Caco-2 (cell line): ENCODE measurements at regions not wholly inside any gene's neighbourhood (a gene's known extent, or its start where the extent isn't known, plus 50 kb on each side); places are given as distances from the start of the nearest gene placed in this dataset.

ENCODE experiments used
- BruUV-seq: library from RNA; stranded (reverse); fragments of 400-500 nt; replicated peaks from 2 replicates; lab custom pipeline; 2021; lab: Mats Ljungman, UMichigan
- CTCF ChIA-PET: fragments of 300-600 bp; sonication (Branson Sonifier 250); formaldehyde crosslinking; loops from one replicate; lab custom pipeline; 2022; ENCODE audit warnings: antibody characterized with exemption; lab: Charles Lee
- POLR2A ChIA-PET: fragments of 300-600 bp; sonication (Branson Sonifier 250); formaldehyde crosslinking; loops from one replicate; lab custom pipeline; 2022; ENCODE audit warnings: antibody characterized with exemption; lab: Charles Lee
- DNase-seq, 2 experiments: peaks; one replicate each; pipeline versions ENCODE4 v3.0.0 to v3.0.0-alpha.2; 2020 to 2022
- H3K27me3 ChIP-seq: replicated peaks from 2 replicates; pipeline ENCODE4 v1.6.0; 2011; ENCODE audit warnings: low read length; ENCODE audit not compliant: control insufficient read depth, insufficient read depth
- H3K36me3 ChIP-seq: 2 replicates; pipeline ENCODE4 v1.5.1; 2011; ENCODE audit warnings: low read length; ENCODE audit not compliant: control insufficient read depth, insufficient read depth
- H3K4me1 ChIP-seq: fragments of 250-450 bp; sonication (Bioruptor Pico); 2 replicates; pipeline ENCODE4 v1.5.1; 2020; ENCODE audit warnings: mild to moderate bottlenecking
- H3K4me3 ChIP-seq: 2 replicates; pipeline ENCODE4 v1.5.1; 2011; ENCODE audit warnings: low read depth, mild to moderate bottlenecking, control low read depth, low read length
- H3K9me3 ChIP-seq: fragments of 250-450 bp; sonication (Bioruptor Pico); 2 replicates; pipeline ENCODE4 v1.5.1; 2020; ENCODE audit warnings: mild to moderate bottlenecking, moderate library complexity
- H3K27ac Mint-ChIP-seq: one replicate; pipeline ENCODE4 v1.8.0; 2022; ENCODE audit warnings: mixed read lengths; ENCODE audit not compliant: unreplicated experiment
- H3K27me3 Mint-ChIP-seq: one replicate; pipeline ENCODE4 v1.8.0; 2022; ENCODE audit warnings: mixed read lengths; ENCODE audit not compliant: insufficient read depth, unreplicated experiment
- H3K36me3 Mint-ChIP-seq: one replicate; pipeline ENCODE4 v1.8.0; 2022; ENCODE audit warnings: mild to moderate bottlenecking, mixed read lengths; ENCODE audit not compliant: insufficient read depth, unreplicated experiment
- H3K4me1 Mint-ChIP-seq: one replicate; pipeline ENCODE4 v1.8.0; 2022; ENCODE audit warnings: low read depth, mixed read lengths; ENCODE audit not compliant: unreplicated experiment
- H3K4me3 Mint-ChIP-seq: one replicate; pipeline ENCODE4 v1.8.0; 2022; ENCODE audit warnings: mild to moderate bottlenecking, moderate library complexity, mixed read lengths; ENCODE audit not compliant: unreplicated experiment
- H3K9me3 Mint-ChIP-seq: one replicate; pipeline ENCODE4 v1.8.0; 2022; ENCODE audit warnings: mixed read lengths; ENCODE audit not compliant: unreplicated experiment
- intact Hi-C: fragments of 100-400 bp; cut with micrococcal nuclease; formaldehyde crosslinking; loops from one replicate; pipeline ENCODE4 v1.10.0; 2022; ENCODE audit not compliant: unreplicated experiment
- TF ChIP-seq, protein P1 (sequence below), 2 experiments: fragments of 200-600 bp in 1 of 2; IDR thresholded peaks; 1 replicate in 1 of 2; 2 replicates in 1 of 2; pipeline versions ENCODE4 v1.5.1 to v1.8.0; 2011 to 2022; ENCODE audit warnings: antibody characterized with exemption in 1 of 2, control low read depth in 1 of 2, inconsistent platforms in 1 of 2, low read depth in 1 of 2, low read length in 1 of 2, mild to moderate bottlenecking in 1 of 2, moderate library complexity in 1 of 2; ENCODE audit not compliant: insufficient read depth in 1 of 2, severe bottlenecking in 1 of 2, unreplicated experiment in 1 of 2

GRCh38 chr20:11778206-11778570 lies 139.5 kb upstream of the BTBD3 start:
- BruUV-seq = no TSS peak
- Histone ChIP-seq H3K4me3 (no peak overlapping the region), H3K9me3 (no peaks in the 10 kb centered on the region; the same call in 1 of the 2 replicates), H3K36me3 (no peaks in the 10 kb centered on the region), H3K4me1 (no peaks in the 10 kb centered on the region), H3K27me3 (no peaks in the 10 kb centered on the region)
- Mint-ChIP-seq H3K9me3 (no peaks in the 10 kb centered on the region), H3K4me1 (no peaks in the 10 kb centered on the region), H3K27ac (no peak overlapping the region), H3K27me3 (no peaks in the 10 kb centered on the region), H3K4me3 (no peak overlapping the region), H3K36me3 (no peaks in the 10 kb centered on the region)
- DNase-seq = no peak
- POLR2A ChIA-PET = no interaction called here
- intact Hi-C loops = no loop called here
- TF ChIP-seq, protein P1, sequence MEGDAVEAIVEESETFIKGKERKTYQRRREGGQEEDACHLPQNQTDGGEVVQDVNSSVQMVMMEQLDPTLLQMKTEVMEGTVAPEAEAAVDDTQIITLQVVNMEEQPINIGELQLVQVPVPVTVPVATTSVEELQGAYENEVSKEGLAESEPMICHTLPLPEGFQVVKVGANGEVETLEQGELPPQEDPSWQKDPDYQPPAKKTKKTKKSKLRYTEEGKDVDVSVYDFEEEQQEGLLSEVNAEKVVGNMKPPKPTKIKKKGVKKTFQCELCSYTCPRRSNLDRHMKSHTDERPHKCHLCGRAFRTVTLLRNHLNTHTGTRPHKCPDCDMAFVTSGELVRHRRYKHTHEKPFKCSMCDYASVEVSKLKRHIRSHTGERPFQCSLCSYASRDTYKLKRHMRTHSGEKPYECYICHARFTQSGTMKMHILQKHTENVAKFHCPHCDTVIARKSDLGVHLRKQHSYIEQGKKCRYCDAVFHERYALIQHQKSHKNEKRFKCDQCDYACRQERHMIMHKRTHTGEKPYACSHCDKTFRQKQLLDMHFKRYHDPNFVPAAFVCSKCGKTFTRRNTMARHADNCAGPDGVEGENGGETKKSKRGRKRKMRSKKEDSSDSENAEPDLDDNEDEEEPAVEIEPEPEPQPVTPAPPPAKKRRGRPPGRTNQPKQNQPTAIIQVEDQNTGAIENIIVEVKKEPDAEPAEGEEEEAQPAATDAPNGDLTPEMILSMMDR (IDR thresholded peaks at IDR 0.05; ENCODE audit: insufficient read depth in 1 of 2, low read depth in 1 of 2, low read length in 1 of 2, severe bottlenecking in 1 of 2, unreplicated experiment in 1 of 2) = no peak
- CTCF ChIA-PET = no interaction called here

DNA sequence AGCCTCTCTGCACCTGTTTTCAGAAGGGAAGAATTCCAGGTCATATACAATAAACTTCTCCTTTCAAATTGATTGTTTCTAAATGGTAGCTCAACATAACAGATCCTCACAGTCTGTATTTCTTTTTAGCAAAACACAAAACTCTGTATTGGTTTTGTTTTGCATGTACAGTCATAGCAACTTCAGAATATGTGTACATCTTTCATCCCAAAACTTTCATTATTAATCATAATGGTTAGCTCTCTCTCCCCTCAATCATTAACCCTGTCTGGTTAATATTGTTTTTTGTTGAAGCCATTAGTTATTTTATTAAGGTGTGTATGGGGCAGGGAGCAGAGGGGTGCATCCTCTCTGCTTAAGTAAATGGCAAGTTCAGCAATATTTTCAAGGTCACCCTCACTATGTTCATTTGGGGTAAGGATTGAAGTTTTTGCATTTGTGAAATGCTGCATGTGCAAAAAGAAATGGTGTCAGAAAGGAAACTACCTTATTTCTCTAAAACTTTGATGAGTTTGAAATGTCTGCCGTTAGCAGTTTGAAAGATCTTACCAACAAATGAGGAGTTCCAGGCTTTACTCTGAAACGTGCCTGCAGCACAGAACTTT lies 136.8 kb upstream of the BTBD3 start:
- Histone ChIP-seq H3K9me3 (no peaks in the 10 kb centered on the region), H3K4me3 (no peak overlapping the region), H3K27me3 (no peaks in the 10 kb centered on the region), H3K4me1 (no peaks in the 10 kb centered on the region), H3K36me3 (no peaks in the 10 kb centered on the region)
- H3K4me3 Mint-ChIP-seq = no peak overlapping the region
- H3K27ac Mint-ChIP-seq = no peak overlapping the region
- BruUV-seq = no TSS peak
- no peaks in the 10 kb centered on the region for H3K9me3 Mint-ChIP-seq
- ChIA-PET CTCF (no interaction called here), POLR2A (no interaction called here)
- no peak for DNase-seq
- no peaks in the 10 kb centered on the region for H3K27me3 Mint-ChIP-seq
- TF ChIP-seq, protein P1 (IDR thresholded peaks at IDR 0.05; ENCODE audit: insufficient read depth in 1 of 2, low read depth in 1 of 2, low read length in 1 of 2, severe bottlenecking in 1 of 2, unreplicated experiment in 1 of 2) = no peak
- H3K4me1 Mint-ChIP-seq = no peaks in the 10 kb centered on the region
- no peaks in the 10 kb centered on the region for H3K36me3 Mint-ChIP-seq
- intact Hi-C loops = no loop called here

- ChIA-PET POLR2A (no interaction called here), CTCF (no interaction called here)
- H3K27ac Mint-ChIP-seq = no peak overlapping the region
- H3K4me1 Mint-ChIP-seq = no peaks in the 10 kb centered on the region
- Histone ChIP-seq H3K9me3 (no peaks in the 10 kb centered on the region), H3K27me3 (no peaks in the 10 kb centered on the region), H3K4me3 (no peak overlapping the region), H3K4me1 (no peaks in the 10 kb centered on the region), H3K36me3 (no peaks in the 10 kb centered on the region)
- H3K4me3 Mint-ChIP-seq = no peak overlapping the region
- TF ChIP-seq, protein P1 (IDR thresholded peaks at IDR 0.05; ENCODE audit: insufficient read depth in 1 of 2, low read depth in 1 of 2, low read length in 1 of 2, severe bottlenecking in 1 of 2, unreplicated experiment in 1 of 2) = no peak
- intact Hi-C loops = no loop called here
- DNase-seq = no peak
- no peaks in the 10 kb centered on the region for H3K27me3 Mint-ChIP-seq
- no TSS peak for BruUV-seq
- no peaks in the 10 kb centered on the region for H3K9me3 Mint-ChIP-seq
- no peaks in the 10 kb centered on the region for H3K36me3 Mint-ChIP-seq
Measured at GRCh38 chr20:11783102-11783850, 134.4 kb upstream of the BTBD3 start.
